Breast epithelium (tissue), 4 donors: ENCODE measurements at regions not wholly inside any gene's neighbourhood (a gene's known extent, or its start where the extent isn't known, plus 50 kb on each side); places are given as distances from the start of the nearest gene placed in this dataset.
"Not testable (repeated sequence)": the region's sequence is repeated elsewhere in the genome, so short reads cannot be mapped to it uniquely, and the experiment has no call there.

ENCODE experiments used
- DNase-seq, 2 donors: peaks; one replicate each; pipeline ENCODE4 v3.0.0-alpha.2; 2019; ENCODE audit warnings: low spot score in 2 of 2
- H3K27ac ChIP-seq, 2 donors: fragments of 200-600 bp; sonication (generic) in 1 of 2; one replicate each; pipeline ENCODE4 v1.5.1; 2016 to 2019; ENCODE audit warnings: mild to moderate bottlenecking in 1 of 2
- H3K27me3 ChIP-seq, 2 donors: fragments of 200-600 bp; sonication (generic) in 1 of 2; one replicate each; pipeline versions ENCODE4 v1.5.1 to v1.6.0; 2017 to 2019; ENCODE audit warnings: control low read depth in 1 of 2, mild to moderate bottlenecking in 1 of 2
- H3K36me3 ChIP-seq: fragments of 200-600 bp; one replicate; pipeline ENCODE4 v1.5.1; 2019
- H3K4me1 ChIP-seq, 2 donors: fragments of 200-600 bp; sonication (generic); one replicate each; pipeline ENCODE4 v1.5.1; 2016 to 2019; ENCODE audit warnings: control low read depth in 1 of 2
- H3K4me3 ChIP-seq, 3 donors: fragments of 200-600 bp; sonication (generic); 1 replicate in 2 of 3; 2 replicates in 1 of 3; pipeline ENCODE4 v1.5.1; 2016 to 2019; ENCODE audit warnings: mild to moderate bottlenecking in 3 of 3, moderate library complexity in 2 of 3
- H3K9me3 ChIP-seq, 2 donors: fragments of 200-600 bp; sonication (generic) in 1 of 2; one replicate each; pipeline ENCODE4 v1.5.1; 2016 to 2019; ENCODE audit warnings: control low read depth in 1 of 2
- POLR2A ChIP-seq: fragments of 450-650 bp; IDR thresholded peaks from one replicate; pipeline ENCODE4 v1.6.1; 2016; ENCODE audit warnings: antibody characterized with exemption, mild to moderate bottlenecking, moderate library complexity
- POLR2AphosphoS5 ChIP-seq, 3 donors: sonication (generic); formaldehyde crosslinking; IDR thresholded peaks; one replicate each; pipeline ENCODE4 v1.6.1; 2017; ENCODE audit warnings: antibody characterized with exemption in 3 of 3
- intact Hi-C: fragments of 100-400 bp; cut with DNase I; formaldehyde crosslinking; loops from one replicate; pipeline ENCODE4 v1.15.1; 2023; ENCODE audit warnings: low total_unique reads
- TF ChIP-seq, protein P1 (sequence below), 3 donors: fragments of 450-650 bp; IDR thresholded peaks; one replicate each; pipeline ENCODE4 v1.5.1; 2016 to 2017; ENCODE audit warnings: antibody characterized with exemption in 3 of 3, mild to moderate bottlenecking in 3 of 3, moderate library complexity in 3 of 3

DNA sequence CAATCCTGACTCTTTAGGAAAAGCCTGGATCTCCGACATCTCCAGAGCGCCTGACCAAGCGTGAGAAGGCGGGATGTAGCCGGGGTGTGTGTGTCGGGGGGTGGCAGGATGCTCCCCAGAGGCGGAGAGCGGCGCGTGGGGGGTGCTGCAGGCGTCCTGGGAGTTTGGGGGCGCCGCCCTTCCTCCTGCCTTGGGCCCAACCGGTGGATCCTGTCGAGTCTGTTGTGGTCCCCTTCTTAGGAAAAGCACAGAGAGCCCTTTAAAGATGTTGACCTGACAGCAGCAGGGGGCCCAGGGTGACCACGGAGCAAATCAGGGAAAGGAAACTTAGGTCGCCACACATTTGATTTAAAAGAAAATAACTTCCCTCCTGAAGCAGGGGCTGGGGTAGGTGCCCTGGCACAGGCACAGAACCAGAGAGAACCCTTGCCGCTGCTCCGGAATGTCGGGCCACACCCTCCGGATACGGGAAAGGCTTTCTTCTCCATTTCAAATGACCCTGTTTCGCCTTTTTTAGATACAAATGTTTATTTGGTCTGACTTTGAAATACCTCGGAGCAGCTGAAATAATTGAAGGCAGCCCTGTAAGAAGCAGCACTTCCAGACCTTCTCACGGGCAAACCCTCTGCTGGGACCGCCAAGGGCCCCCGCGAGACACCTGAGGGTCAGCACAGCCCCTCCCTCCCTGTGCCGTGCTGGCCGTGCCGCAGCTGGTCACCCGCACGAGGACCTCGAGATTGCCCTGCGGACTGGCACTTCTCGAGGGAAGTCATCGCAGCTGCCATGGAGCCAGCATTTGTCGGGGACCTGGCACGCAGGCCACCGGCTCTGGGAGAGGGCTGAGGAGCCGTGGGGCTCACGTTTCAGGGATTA is 102.9 kb upstream of the KLF13 start:
- TF ChIP-seq, protein P1, sequence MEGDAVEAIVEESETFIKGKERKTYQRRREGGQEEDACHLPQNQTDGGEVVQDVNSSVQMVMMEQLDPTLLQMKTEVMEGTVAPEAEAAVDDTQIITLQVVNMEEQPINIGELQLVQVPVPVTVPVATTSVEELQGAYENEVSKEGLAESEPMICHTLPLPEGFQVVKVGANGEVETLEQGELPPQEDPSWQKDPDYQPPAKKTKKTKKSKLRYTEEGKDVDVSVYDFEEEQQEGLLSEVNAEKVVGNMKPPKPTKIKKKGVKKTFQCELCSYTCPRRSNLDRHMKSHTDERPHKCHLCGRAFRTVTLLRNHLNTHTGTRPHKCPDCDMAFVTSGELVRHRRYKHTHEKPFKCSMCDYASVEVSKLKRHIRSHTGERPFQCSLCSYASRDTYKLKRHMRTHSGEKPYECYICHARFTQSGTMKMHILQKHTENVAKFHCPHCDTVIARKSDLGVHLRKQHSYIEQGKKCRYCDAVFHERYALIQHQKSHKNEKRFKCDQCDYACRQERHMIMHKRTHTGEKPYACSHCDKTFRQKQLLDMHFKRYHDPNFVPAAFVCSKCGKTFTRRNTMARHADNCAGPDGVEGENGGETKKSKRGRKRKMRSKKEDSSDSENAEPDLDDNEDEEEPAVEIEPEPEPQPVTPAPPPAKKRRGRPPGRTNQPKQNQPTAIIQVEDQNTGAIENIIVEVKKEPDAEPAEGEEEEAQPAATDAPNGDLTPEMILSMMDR (IDR thresholded peaks at IDR 0.05) = no peak
- TF ChIP-seq POLR2A (no peak), POLR2AphosphoS5 (IDR thresholded peaks at IDR 0.05) (no peak)
- no peaks in the 10 kb centered on the region for H3K27me3 ChIP-seq
- H3K27ac ChIP-seq = peak overlapping the region in 1 of 2 donors; percentile 7
- H3K36me3 ChIP-seq = no peaks in the 10 kb centered on the region
- H3K4me1 ChIP-seq = no peaks in the 10 kb centered on the region
- intact Hi-C loops = no loop called here
- no peaks in the 10 kb centered on the region for H3K9me3 ChIP-seq
- DNase-seq = no peak
- peak overlapping the region; percentile 5 to 50 (median 7) for H3K4me3 ChIP-seq

DNA sequence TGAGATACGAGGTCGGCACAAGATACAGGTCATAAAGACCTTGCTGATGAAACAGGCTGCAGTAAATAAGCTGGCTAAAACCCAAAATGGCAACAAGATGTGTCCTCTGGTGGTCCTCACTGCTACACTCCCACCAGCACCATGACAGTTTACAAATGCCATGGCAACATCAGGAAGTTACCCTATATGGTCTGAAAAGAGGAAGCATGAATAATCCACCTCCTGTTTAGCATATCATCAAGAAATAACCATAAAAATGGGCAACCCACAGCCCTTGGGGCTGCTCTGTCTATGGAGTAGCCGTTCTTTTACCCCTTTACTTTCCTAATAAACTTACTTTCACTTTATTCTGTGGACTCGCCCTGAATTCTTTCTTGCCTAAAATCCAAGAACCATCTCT is 102.0 kb upstream of the KLF13 start:
- H3K27ac ChIP-seq = not testable (repeated sequence)

DNA sequence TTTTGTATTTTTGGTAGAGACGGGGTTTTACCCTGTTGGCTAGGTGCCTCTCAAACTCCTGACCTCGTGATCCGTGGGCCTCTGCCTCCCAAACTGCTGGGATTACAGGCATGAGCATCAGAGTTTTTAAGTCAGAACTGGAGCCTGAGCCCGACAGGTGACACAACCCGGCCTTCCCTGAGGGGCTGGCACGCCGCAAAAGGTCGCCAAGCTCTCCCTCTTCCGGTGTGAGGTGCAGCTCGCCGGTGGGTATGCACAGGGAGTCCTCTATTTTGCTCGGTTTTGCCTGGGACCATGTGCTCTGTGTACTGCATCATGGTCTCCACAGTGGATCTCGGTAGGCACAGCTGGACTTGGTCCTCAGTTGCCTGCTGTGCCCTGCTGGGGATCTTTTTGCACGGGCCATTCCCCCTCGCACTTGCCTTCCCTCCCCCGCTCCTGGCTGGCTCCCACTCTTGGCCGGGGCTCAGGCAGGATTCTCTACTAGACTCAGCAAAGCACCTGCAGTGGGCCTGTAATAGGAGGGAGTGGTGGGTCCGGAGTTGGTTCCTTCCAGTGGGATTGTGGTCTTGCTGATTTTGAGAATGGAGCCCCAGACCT is 101.2 kb upstream of the KLF13 start:
- Histone ChIP-seq H3K4me3 (no peak overlapping the region), H3K4me1 (no peaks in the 10 kb centered on the region), H3K27me3 (peaks cover 0 to 4% of the 10 kb centered on the region in 2 donors), H3K9me3 (no peaks in the 10 kb centered on the region), H3K36me3 (no peaks in the 10 kb centered on the region), H3K27ac (no peak overlapping the region)
- TF ChIP-seq, protein P1 (IDR thresholded peaks at IDR 0.05) = no peak
- no peak for TF ChIP-seq POLR2AphosphoS5 (IDR thresholded peaks at IDR 0.05)
- no peak for TF ChIP-seq POLR2A
- intact Hi-C loops = no loop called here
- DNase-seq = no peak

More for the DNA sequence above, 102.0 kb upstream of the KLF13 start:
- DNase-seq, H3K36me3 ChIP-seq, H3K27me3 ChIP-seq, H3K4me3 ChIP-seq, intact Hi-C loops, H3K9me3 ChIP-seq, H3K4me1 ChIP-seq: not testable (repeated sequence)

DNA sequence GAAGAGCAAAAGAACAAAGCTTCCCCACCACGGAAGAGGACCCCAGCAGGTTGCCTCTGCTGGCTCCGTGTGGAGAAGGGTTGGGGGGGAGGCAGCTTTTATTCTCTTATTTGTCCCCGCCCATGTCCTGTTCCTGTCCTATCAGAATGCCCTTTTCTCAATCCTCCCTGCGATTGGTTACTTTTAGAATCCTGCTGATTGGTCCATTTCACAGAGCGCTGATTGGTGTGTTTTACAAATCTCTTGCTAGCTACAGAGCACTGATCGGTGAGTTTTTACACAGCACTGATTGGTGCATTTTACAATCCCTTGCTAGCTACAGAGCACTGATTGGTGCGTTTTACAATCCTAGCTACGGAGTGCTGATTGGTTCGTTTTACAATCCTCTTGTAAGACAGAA is 100.6 kb upstream of the KLF13 start:
- Histone ChIP-seq H3K9me3 (no peaks in the 10 kb centered on the region), H3K27me3 (peaks cover 0 to 4% of the 10 kb centered on the region in 2 donors), H3K27ac (no peak overlapping the region), H3K4me3 (no peak overlapping the region), H3K4me1 (no peaks in the 10 kb centered on the region), H3K36me3 (no peaks in the 10 kb centered on the region)
- intact Hi-C loops = no loop called here
- DNase-seq = no peak
- no peak for TF ChIP-seq POLR2A
- TF ChIP-seq, protein P1 (IDR thresholded peaks at IDR 0.05) = no peak
- no peak for TF ChIP-seq POLR2AphosphoS5 (IDR thresholded peaks at IDR 0.05)

DNA sequence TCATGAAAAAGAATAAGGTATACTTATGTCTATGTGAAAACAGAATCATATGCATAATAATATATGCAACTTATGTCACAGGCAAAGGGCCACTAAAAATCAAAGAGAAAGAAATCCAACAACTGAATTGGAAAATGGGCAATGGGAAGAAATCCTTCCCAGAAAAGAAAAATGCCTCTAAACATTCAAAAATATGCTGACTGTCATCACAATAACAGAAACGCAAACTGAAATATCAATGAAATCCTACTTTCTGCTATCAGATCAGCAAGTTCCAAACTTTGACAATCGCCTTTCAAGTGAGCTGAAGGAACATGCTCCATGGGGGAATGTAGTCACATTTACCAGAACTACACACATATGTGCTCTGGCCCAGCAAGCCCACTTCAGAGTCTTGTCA is 99.4 kb upstream of the KLF13 start:
- TF ChIP-seq, protein P1 (IDR thresholded peaks at IDR 0.05) = no peak
- TF ChIP-seq POLR2AphosphoS5 (IDR thresholded peaks at IDR 0.05) (no peak), POLR2A (no peak)
- no peak overlapping the region for H3K27ac ChIP-seq
- no peak overlapping the region for H3K4me3 ChIP-seq
- no peak for DNase-seq
- peaks cover 0 to 4% of the 10 kb centered on the region in 2 donors for H3K27me3 ChIP-seq
- no peaks in the 10 kb centered on the region for H3K9me3 ChIP-seq
- H3K36me3 ChIP-seq = no peaks in the 10 kb centered on the region
- intact Hi-C loops = no loop called here
- no peaks in the 10 kb centered on the region for H3K4me1 ChIP-seq
